ENCODE measurements at regions not wholly inside any gene's neighbourhood (a gene's known extent, or its start where the extent isn't known, plus 50 kb on each side); places are given as distances from the start of the nearest gene placed in this dataset.

GRCh38 chr2:139454251-139454650 is 674.1 kb upstream of the NXPH2 start (continued):
- TF ChIP-seq SIX5 (IDR thresholded peaks at IDR 0.05; ENCODE audit: borderline replicate concordance in 1 of 2, insufficient read depth in 1 of 2, low read depth in 1 of 2, low read length in 2 of 2), result no peak

GRCh38 chr2:139439100-139439499 is 658.9 kb upstream of the NXPH2 start:
- FAIRE-seq, result no peak
- intact Hi-C loops (cut with micrococcal nuclease), result no loop called here

More at GRCh38 chr2:139439100-139439499, 658.9 kb upstream of the NXPH2 start:
- Histone ChIP-seq H2AFZ (ENCODE audit: low read depth, low read length) (no peak overlapping the region), H3K4me1 (replicated peaks in 1 of 2; ENCODE audit: control insufficient read depth in 2 of 2, insufficient read depth in 2 of 2, low read length in 2 of 2) (no peaks in the 10 kb centered on the region), H3K4me2 (ENCODE audit: insufficient read depth, low read length) (no peak overlapping the region), H3K9ac (ENCODE audit: insufficient read depth in 1 of 2, low read depth in 2 of 2, low read length in 2 of 2) (no peak overlapping the region), H3K4me3 (no peak overlapping the region), H3K79me2 (ENCODE audit: control insufficient read depth, insufficient read depth, low read length) (no peaks in the 10 kb centered on the region; the same call in 2 of the 3 replicates), H3K9me1 (ENCODE audit: control insufficient read depth, insufficient read depth, low read length) (no peaks in the 10 kb centered on the region), H3K27me3 (ENCODE audit: control insufficient read depth in 2 of 2, insufficient read depth in 2 of 2, low read length in 2 of 2) (no peaks in the 10 kb centered on the region), H3K27ac (ENCODE audit: extremely low read depth, low read depth, low read length) (no peak overlapping the region), H4K20me1 (replicated peaks; ENCODE audit: control insufficient read depth, insufficient read depth, low read length) (no peaks in the 10 kb centered on the region), H3K9me3 (replicated peaks; ENCODE audit: control insufficient read depth, insufficient read depth, low read depth, low read length) (no peaks in the 10 kb centered on the region), H3K36me3 (ENCODE audit: control insufficient read depth, insufficient read depth, low read length) (no peaks in the 10 kb centered on the region)
- ATAC-seq, result no peak
- no peak for TF ChIP-seq KAT8 (IDR thresholded peaks at IDR 0.05; ENCODE audit: low read depth)
- no peak for TF ChIP-seq ZNF253 (CRISPR knock-in tag; conservative IDR thresholded peaks at IDR 0.05)
- no peak for TF ChIP-seq RBM39 (optimal IDR thresholded peaks at IDR 0.05; ENCODE audit: low read depth, low read length)
- no peak for TF ChIP-seq CBFA2T3 (IDR thresholded peaks at IDR 0.05)
- TF ChIP-seq CUX1 (CRISPR knock-in tag; IDR thresholded peaks at IDR 0.05), result no peak
- TF ChIP-seq BRD9 (IDR thresholded peaks at IDR 0.05; ENCODE audit: low read depth, partially characterized antibody), result no peak
- TF ChIP-seq ZSCAN29 (IDR thresholded peaks at IDR 0.05), result no peak
- no peak for TF ChIP-seq NR3C1 (CRISPR knock-in tag; IDR thresholded peaks at IDR 0.05)
- no peak for TF ChIP-seq PCBP2 (IDR thresholded peaks at IDR 0.05; ENCODE audit: low read depth, low read length, poor library complexity, severe bottlenecking)
- no peak for TF ChIP-seq PTTG1 (tag; IDR thresholded peaks at IDR 0.05; ENCODE audit: low read depth)
- no peak for TF ChIP-seq MAFK (IDR thresholded peaks at IDR 0.05; ENCODE audit: low read length)
- no peak for TF ChIP-seq KHSRP (IDR thresholded peaks at IDR 0.05)
- TF ChIP-seq ZBTB2 (IDR thresholded peaks at IDR 0.05), result no peak
- no peak for TF ChIP-seq ZNF583 (CRISPR knock-in tag; IDR thresholded peaks at IDR 0.05)
- no peak for TF ChIP-seq TFAM (CRISPR knock-in tag; conservative IDR thresholded peaks at IDR 0.05)
- TF ChIP-seq LCOR (CRISPR knock-in tag; IDR thresholded peaks at IDR 0.05), result no peak
- no peak for TF ChIP-seq DIDO1 (tag; IDR thresholded peaks at IDR 0.05; ENCODE audit: low read depth)
- CTCF ChIA-PET (ENCODE audit: low intra/inter-chr PET ratio), result no interaction called here
- POLR2A ChIA-PET, result no interaction called here
- no peak for DNase-seq (ENCODE audit: extremely low read depth in 1 of 4, low spot score in 3 of 4)
- in situ Hi-C loops (cut with MboI), result no loop called here
- no TSS peak for BruUV-seq (replicated peaks)
